K562 (cell line): ENCODE measurements at regions not wholly inside any gene's neighbourhood (a gene's known extent, or its start where the extent isn't known, plus 50 kb on each side); places are given as distances from the start of the nearest gene placed in this dataset.

ENCODE experiments used
- ATAC-seq: fragments of 200-7000 bp; cut with Tn5 transposase; 3 replicates; pipeline ENCODE4 v1.9.1; 2020; ENCODE audit warnings: moderate library complexity
- BruUV-seq: library from RNA; stranded (reverse); fragments of 400-500 nt; replicated peaks from 2 replicates; lab custom pipeline; 2021; lab: Mats Ljungman, UMichigan
- CTCF ChIA-PET: fragments of 300-600 bp; formaldehyde crosslinking; extraction: SDS; loops from one replicate; lab custom pipeline; 2021; ENCODE audit warnings: low intra/inter-chr PET ratio; lab: Yijun Ruan, JAX
- POLR2A ChIA-PET: fragments of 300-600, 350-650 bp; sonication (Branson Sonifier 250); formaldehyde crosslinking; extraction: SDS; loops from one replicate; lab custom pipeline; 2021; ENCODE audit warnings: antibody characterized with exemption, inconsistent platforms; lab: Yijun Ruan, JAX
- DNase-seq, 4 experiments: peaks; one replicate each; pipeline versions ENCODE4 v3.0.0 to v3.0.0-alpha.2; 2011 to 2018; ENCODE audit warnings: low spot score in 3 of 4, mixed read lengths in 3 of 4; ENCODE audit errors: extremely low read depth in 1 of 4
- FAIRE-seq: peaks from 2 replicates; lab custom pipeline; 2011; peaks lifted over from hg19 to GRCh38; lab: Jason Lieb, UNC
- H2AFZ ChIP-seq: 2 replicates; pipeline ENCODE4 v1.6.0; 2011; ENCODE audit warnings: low read depth, low read length, control low read depth, inconsistent platforms
- H3K27ac ChIP-seq: fragments of 200-600 bp; 3 replicates; pipeline ENCODE4 v1.8.0; 2011; ENCODE audit warnings: low read depth, mild to moderate bottlenecking, control low read depth, inconsistent platforms, low read length, moderate library complexity, mixed read lengths; ENCODE audit errors: extremely low read depth
- H3K27me3 ChIP-seq, 2 experiments: fragments of 300-600 bp in 1 of 2; 2 replicates in 1 of 2; 3 replicates in 1 of 2; pipeline versions ENCODE4 v1.6.0 to v1.8.0; 2011; ENCODE audit warnings: inconsistent platforms in 2 of 2, low read length in 2 of 2, mild to moderate bottlenecking in 1 of 2, mixed read lengths in 1 of 2, moderate library complexity in 1 of 2; ENCODE audit not compliant: control insufficient read depth in 2 of 2, insufficient read depth in 2 of 2
- H3K36me3 ChIP-seq: fragments of 300-600 bp; 3 replicates; pipeline ENCODE4 v1.8.0; 2011; ENCODE audit warnings: mild to moderate bottlenecking, low read length, inconsistent platforms; ENCODE audit not compliant: control insufficient read depth, insufficient read depth
- H3K4me1 ChIP-seq, 2 experiments: fragments of 200-600 bp in 1 of 2; replicated peaks in 1 of 2; 2 replicates in 1 of 2; 3 replicates in 1 of 2; pipeline versions ENCODE4 v1.5.1 to v1.8.0; 2011; ENCODE audit warnings: inconsistent platforms in 2 of 2, low read length in 2 of 2, mild to moderate bottlenecking in 1 of 2, mixed read lengths in 1 of 2, moderate library complexity in 1 of 2; ENCODE audit not compliant: control insufficient read depth in 2 of 2, insufficient read depth in 2 of 2
- H3K4me2 ChIP-seq: 2 replicates; pipeline ENCODE4 v1.6.1; 2011; ENCODE audit warnings: low read length, control low read depth, inconsistent platforms, mixed read lengths; ENCODE audit not compliant: insufficient read depth
- H3K4me3 ChIP-seq: fragments of 200-600 bp; sonication (generic), shearing (Covaris generic); 2 replicates; pipeline ENCODE4 v1.5.1; 2016; ENCODE audit warnings: control low read depth, inconsistent platforms
- H3K79me2 ChIP-seq: fragments of 200-600 bp; 3 replicates; pipeline ENCODE4 v1.8.0; 2011; ENCODE audit warnings: low read length, inconsistent platforms; ENCODE audit not compliant: control insufficient read depth, insufficient read depth
- H3K9ac ChIP-seq, 2 experiments: 2 replicates each; pipeline versions ENCODE4 v1.6.0 to v1.6.1; 2011; ENCODE audit warnings: low read depth in 2 of 2, low read length in 2 of 2, control low read depth in 1 of 2, inconsistent platforms in 1 of 2, mild to moderate bottlenecking in 1 of 2, mixed read lengths in 1 of 2; ENCODE audit not compliant: insufficient read depth in 1 of 2
- H3K9me1 ChIP-seq: one replicate; pipeline ENCODE4 v1.6.0; 2011; ENCODE audit warnings: inconsistent platforms, mild to moderate bottlenecking, low read length, moderate library complexity; ENCODE audit not compliant: control insufficient read depth, insufficient read depth
- H3K9me3 ChIP-seq: replicated peaks from 2 replicates; pipeline ENCODE4 v1.5.1; 2011; ENCODE audit warnings: low read depth, low read length, inconsistent platforms; ENCODE audit not compliant: control insufficient read depth, insufficient read depth
- H4K20me1 ChIP-seq: replicated peaks from 2 replicates; pipeline ENCODE4 v1.6.1; 2011; ENCODE audit warnings: low read length, inconsistent platforms, mixed read lengths; ENCODE audit not compliant: control insufficient read depth, insufficient read depth
- FOXJ2 ChIP-seq: fragments of 200-800 bp; sonication (Bioruptor generic); IDR thresholded peaks from 2 replicates; pipeline ENCODE4 v1.6.1; 2016; ENCODE audit warnings: missing genetic modification characterization, missing compliant biosample characterization
- KLF16 ChIP-seq: IDR thresholded peaks from 2 replicates; pipeline ENCODE4 v1.6.1; 2016; ENCODE audit warnings: antibody characterized with exemption
- LCOR ChIP-seq: sonication (generic); formaldehyde crosslinking; IDR thresholded peaks from 2 replicates; pipeline ENCODE4 v1.8.0; 2022; ENCODE audit warnings: mild to moderate bottlenecking, missing genetic modification reagents
- MCM3 ChIP-seq: fragments of 450-650 bp; IDR thresholded peaks from 2 replicates; pipeline ENCODE4 v1.6.1; 2016
- SIN3A ChIP-seq, 2 experiments: fragments of 150-350 bp in 1 of 2; IDR thresholded peaks; 2 replicates each; pipeline ENCODE4 v1.6.1; 2011 to 2016; ENCODE audit warnings: borderline replicate concordance in 2 of 2, low read depth in 2 of 2, low read length in 2 of 2, mild to moderate bottlenecking in 2 of 2, moderate library complexity in 2 of 2; ENCODE audit not compliant: control insufficient read depth in 1 of 2
- SRSF1 ChIP-seq: fragments of 200-400 bp; formaldehyde crosslinking; IDR thresholded peaks from 2 replicates; pipeline ENCODE4 v1.6.1; 2017; ENCODE audit warnings: mild to moderate bottlenecking, low read depth, low read length, moderate library complexity
- ZNF436 ChIP-seq: fragments of 250-450, 450-650 bp; sonication (Bioruptor Pico); formaldehyde crosslinking; IDR thresholded peaks from 2 replicates; pipeline ENCODE4 v1.7.0; 2020; ENCODE audit warnings: mild to moderate bottlenecking
- WGBS: fragments of 100-300 bp; shearing (Covaris generic); methylation state at CpG from one replicate; pipeline ENCODE4 v1.1.6; 2016; ENCODE audit warnings: low coverage, mixed read lengths; ENCODE audit not compliant: insufficient coverage; ENCODE audit errors: missing lambda C conversion rate; 5-methylcytosine and 5-hydroxymethylcytosine counted together
- in situ Hi-C: fragments of 300-500 bp; cut with MboI; formaldehyde crosslinking; loops from 4 replicates; pipeline ENCODE4 v1.15.0; 2018; ENCODE audit warnings: inconsistent platforms, mixed read lengths
- intact Hi-C: fragments of 100-400 bp; cut with micrococcal nuclease; formaldehyde crosslinking; loops from 2 replicates; pipeline ENCODE4 v1.14.2; 2022
- TF ChIP-seq, protein P1 (sequence below): sonication (generic); formaldehyde crosslinking; IDR thresholded peaks from 2 replicates; pipeline ENCODE4 v1.8.1; 2023; ENCODE audit warnings: mild to moderate bottlenecking, missing genetic modification reagents, moderate library complexity
- TF ChIP-seq, protein P2 (sequence below): fragments of 250-450 bp; sonication (Bioruptor Pico); IDR thresholded peaks from 2 replicates; pipeline ENCODE4 v1.4.0; 2020; ENCODE audit warnings: mild to moderate bottlenecking, moderate library complexity
- TF ChIP-seq, protein P3 (sequence below): sonication (generic); formaldehyde crosslinking; IDR thresholded peaks from 2 replicates; pipeline ENCODE4 v1.8.0; 2022; ENCODE audit warnings: mild to moderate bottlenecking, low read depth, missing genetic modification reagents

DNA sequence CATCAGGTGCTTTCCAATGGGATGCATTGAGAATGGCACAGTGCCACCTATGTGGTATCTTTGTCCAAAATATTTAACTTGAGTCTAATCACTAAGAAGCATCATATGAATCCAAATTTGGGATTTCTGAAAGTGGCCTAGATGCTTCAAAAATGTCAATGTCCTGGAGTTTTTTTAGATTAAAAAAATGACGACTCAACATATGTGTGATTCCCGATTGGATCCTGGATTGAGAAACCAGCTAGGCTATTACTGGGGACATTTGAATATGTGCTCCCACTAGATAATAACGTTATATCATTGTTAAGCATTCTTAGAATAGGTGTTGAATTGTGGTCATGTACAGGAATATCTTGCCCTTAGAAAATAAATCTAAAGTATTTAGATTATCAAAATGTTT is 189.2 kb downstream of the TBXT start (continued):
- TF ChIP-seq, protein P1, sequence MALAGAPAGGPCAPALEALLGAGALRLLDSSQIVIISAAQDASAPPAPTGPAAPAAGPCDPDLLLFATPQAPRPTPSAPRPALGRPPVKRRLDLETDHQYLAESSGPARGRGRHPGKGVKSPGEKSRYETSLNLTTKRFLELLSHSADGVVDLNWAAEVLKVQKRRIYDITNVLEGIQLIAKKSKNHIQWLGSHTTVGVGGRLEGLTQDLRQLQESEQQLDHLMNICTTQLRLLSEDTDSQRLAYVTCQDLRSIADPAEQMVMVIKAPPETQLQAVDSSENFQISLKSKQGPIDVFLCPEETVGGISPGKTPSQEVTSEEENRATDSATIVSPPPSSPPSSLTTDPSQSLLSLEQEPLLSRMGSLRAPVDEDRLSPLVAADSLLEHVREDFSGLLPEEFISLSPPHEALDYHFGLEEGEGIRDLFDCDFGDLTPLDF (CRISPR knock-in tag): no peak
- TF ChIP-seq FOXJ2: no peak

DNA sequence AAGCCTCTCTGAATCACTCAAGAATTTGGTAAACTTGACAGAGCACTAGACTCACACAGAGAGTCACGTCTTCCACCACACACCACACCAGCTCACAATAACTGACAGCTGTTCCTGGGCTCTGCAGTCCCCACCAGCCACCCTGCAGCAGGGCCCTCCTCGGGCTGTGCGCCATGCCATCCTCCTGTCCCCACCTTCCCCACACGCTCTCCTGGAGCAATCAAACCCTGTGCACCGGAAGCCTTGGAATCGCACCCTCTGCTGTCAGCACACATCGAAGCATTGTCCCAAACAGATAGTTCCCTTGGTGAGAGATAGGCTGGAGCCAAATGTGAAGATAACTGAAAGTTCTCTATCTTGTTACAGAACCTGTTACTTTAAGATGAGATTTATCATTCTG is 191.0 kb downstream of the TBXT start:
- H3K27ac ChIP-seq: no peak overlapping the region
- ATAC-seq (peak; percentile 51; the same call in 2 of the 3 replicates), DNase-seq (no peak), FAIRE-seq (no peak)
- no peaks in the 10 kb centered on the region for H3K79me2 ChIP-seq
- in situ Hi-C loops: no loop called here
- no peaks in the 10 kb centered on the region for H3K4me1 ChIP-seq
- ChIA-PET POLR2A (no interaction called here), CTCF (no interaction called here)
- 0% methylated on average over 7 of the region's 7 CpGs for WGBS
- BruUV-seq: no TSS peak
- H3K9me3 ChIP-seq: no peaks in the 10 kb centered on the region
- no peak overlapping the region for H3K4me3 ChIP-seq
- H3K27me3 ChIP-seq: peaks cover 0 to 4% of the 10 kb centered on the region in 2 experiments; a peak in 1 of 5 replicates
- no peak overlapping the region for H3K9ac ChIP-seq
- intact Hi-C loops: no loop called here
- no peak overlapping the region for H3K4me2 ChIP-seq
- H2AFZ ChIP-seq: no peak overlapping the region
- no peaks in the 10 kb centered on the region for H4K20me1 ChIP-seq
- no peaks in the 10 kb centered on the region for H3K9me1 ChIP-seq
- no peaks in the 10 kb centered on the region for H3K36me3 ChIP-seq
- TF ChIP-seq KLF16 (no peak), SRSF1 (no peak), LCOR (no peak), ZNF436 (CRISPR knock-in tag) (no peak), SIN3A (IDR thresholded peaks at IDR 0.05; ENCODE audit: borderline replicate concordance in 2 of 2, control insufficient read depth in 1 of 2, low read depth in 2 of 2, low read length in 2 of 2) (no peak), MCM3 (no peak)
- TF ChIP-seq, protein P2, sequence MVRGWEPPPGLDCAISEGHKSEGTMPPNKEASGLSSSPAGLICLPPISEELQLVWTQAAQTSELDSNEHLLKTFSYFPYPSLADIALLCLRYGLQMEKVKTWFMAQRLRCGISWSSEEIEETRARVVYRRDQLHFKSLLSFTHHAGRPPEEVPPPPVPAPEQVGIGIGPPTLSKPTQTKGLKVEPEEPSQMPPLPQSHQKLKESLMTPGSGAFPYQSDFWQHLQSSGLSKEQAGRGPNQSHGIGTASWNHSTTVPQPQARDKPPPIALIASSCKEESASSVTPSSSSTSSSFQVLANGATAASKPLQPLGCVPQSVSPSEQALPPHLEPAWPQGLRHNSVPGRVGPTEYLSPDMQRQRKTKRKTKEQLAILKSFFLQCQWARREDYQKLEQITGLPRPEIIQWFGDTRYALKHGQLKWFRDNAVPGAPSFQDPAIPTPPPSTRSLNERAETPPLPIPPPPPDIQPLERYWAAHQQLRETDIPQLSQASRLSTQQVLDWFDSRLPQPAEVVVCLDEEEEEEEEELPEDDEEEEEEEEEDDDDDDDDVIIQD (CRISPR knock-in tag): no peak
- TF ChIP-seq, protein P3, sequence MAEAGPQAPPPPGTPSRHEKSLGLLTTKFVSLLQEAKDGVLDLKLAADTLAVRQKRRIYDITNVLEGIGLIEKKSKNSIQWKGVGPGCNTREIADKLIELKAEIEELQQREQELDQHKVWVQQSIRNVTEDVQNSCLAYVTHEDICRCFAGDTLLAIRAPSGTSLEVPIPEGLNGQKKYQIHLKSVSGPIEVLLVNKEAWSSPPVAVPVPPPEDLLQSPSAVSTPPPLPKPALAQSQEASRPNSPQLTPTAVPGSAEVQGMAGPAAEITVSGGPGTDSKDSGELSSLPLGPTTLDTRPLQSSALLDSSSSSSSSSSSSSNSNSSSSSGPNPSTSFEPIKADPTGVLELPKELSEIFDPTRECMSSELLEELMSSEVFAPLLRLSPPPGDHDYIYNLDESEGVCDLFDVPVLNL (CRISPR knock-in tag): no peak
